Peyer's patch (tissue), 4 donors: ENCODE measurements at regions not wholly inside any gene's neighbourhood (a gene's known extent, or its start where the extent isn't known, plus 50 kb on each side); places are given as distances from the start of the nearest gene placed in this dataset.

Experiments used
- POLR2A ChIP-seq, 2 donors: fragments of 450-650 bp; IDR thresholded peaks; one replicate each; pipeline ENCODE4 v1.5.1; 2017; ENCODE audit warnings: antibody characterized with exemption in 2 of 2, mild to moderate bottlenecking in 2 of 2, moderate library complexity in 2 of 2
- TF ChIP-seq, protein P1 (sequence below), 6 experiments: fragments of 450-650 bp in 4 of 6; fragments of 200-600 bp in 2 of 6; sonication (generic) in 1 of 6; IDR thresholded peaks; one replicate each; pipeline ENCODE4 v1.5.1; 2017 to 2019; ENCODE audit warnings: antibody characterized with exemption in 6 of 6, mild to moderate bottlenecking in 3 of 6, moderate library complexity in 1 of 6

DNA sequence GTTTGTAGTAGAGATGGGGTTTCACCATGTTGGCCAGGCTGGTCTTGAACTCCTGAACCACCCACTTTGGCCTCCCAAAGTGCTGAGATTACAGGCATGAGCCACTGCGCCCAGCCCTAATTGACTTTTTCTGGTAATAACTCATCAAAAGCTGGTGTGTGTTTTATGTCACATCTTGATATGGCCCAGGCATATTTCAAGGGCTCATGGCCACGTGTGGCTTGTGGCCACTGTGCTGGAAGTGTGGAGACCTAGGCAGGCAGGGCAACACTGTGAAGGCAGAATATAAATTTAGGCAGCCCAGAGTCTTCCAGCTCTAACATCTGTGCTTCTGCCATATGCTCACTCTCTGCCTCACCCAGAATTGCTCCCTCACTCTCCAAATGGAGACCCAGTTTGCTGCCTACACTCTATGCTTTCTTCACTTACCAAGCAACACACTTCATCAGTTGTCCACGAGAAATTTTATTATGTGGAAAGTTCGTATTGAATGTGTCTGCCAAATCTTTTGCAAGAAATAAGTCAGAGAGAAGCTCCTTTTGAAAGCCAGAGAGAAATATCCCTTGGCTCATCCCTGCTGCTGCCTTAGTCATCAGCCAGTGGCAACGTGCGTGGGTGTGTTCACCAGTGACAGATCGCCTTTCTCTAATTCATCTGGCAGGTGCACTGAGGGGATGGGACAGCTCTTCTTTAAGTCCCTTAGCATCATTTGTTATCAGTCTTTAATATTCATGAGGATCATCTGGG is 129.4 kb upstream of the CXCR4 start:
- TF ChIP-seq POLR2A (IDR thresholded peaks at IDR 0.05) = no peak
- TF ChIP-seq, protein P1, sequence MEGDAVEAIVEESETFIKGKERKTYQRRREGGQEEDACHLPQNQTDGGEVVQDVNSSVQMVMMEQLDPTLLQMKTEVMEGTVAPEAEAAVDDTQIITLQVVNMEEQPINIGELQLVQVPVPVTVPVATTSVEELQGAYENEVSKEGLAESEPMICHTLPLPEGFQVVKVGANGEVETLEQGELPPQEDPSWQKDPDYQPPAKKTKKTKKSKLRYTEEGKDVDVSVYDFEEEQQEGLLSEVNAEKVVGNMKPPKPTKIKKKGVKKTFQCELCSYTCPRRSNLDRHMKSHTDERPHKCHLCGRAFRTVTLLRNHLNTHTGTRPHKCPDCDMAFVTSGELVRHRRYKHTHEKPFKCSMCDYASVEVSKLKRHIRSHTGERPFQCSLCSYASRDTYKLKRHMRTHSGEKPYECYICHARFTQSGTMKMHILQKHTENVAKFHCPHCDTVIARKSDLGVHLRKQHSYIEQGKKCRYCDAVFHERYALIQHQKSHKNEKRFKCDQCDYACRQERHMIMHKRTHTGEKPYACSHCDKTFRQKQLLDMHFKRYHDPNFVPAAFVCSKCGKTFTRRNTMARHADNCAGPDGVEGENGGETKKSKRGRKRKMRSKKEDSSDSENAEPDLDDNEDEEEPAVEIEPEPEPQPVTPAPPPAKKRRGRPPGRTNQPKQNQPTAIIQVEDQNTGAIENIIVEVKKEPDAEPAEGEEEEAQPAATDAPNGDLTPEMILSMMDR (IDR thresholded peaks at IDR 0.05) = no peak
